Fibroblast of villous mesenchyme (primary cell): ENCODE measurements at regions not wholly inside any gene's neighbourhood (a gene's known extent, or its start where the extent isn't known, plus 50 kb on each side); places are given as distances from the start of the nearest gene placed in this dataset.

Experiments
- DNase-seq: peaks from one replicate; pipeline ENCODE4 v3.0.0-alpha.2; 2010; ENCODE audit warnings: low read depth
- H3K4me3 ChIP-seq: 2 replicates; pipeline ENCODE4 v1.5.1; 2011; ENCODE audit warnings: low read depth, mild to moderate bottlenecking, low read length
- CTCF ChIP-seq: IDR thresholded peaks from 2 replicates; pipeline ENCODE4 v1.5.1; 2012; ENCODE audit warnings: low read depth, mild to moderate bottlenecking, low read length; ENCODE audit not compliant: insufficient read depth

- no peak for DNase-seq
- no peak for TF ChIP-seq CTCF
- no peak overlapping the region for H3K4me3 ChIP-seq
Measured at GRCh38 chr14:89033756-89034155, 209.3 kb downstream of the TTC8 start.

- TF ChIP-seq CTCF = no peak
- no peak overlapping the region for H3K4me3 ChIP-seq
- no peak for DNase-seq
Measured at GRCh38 chr14:89036371-89036770, 211.9 kb downstream of the TTC8 start.

GRCh38 chr14:89037065-89037464 is 212.6 kb downstream of the TTC8 start:
- no peak for DNase-seq
- no peak overlapping the region for H3K4me3 ChIP-seq
- no peak for TF ChIP-seq CTCF

GRCh38 chr14:89040080-89040459 is 215.6 kb downstream of the TTC8 start:
- TF ChIP-seq CTCF = no peak
- no peak overlapping the region for H3K4me3 ChIP-seq

GRCh38 chr14:89040460-89041256 is 216.2 kb downstream of the TTC8 start:
- peak; percentile 99 for TF ChIP-seq CTCF
- DNase-seq = peak; percentile 88
- H3K4me3 ChIP-seq = peak overlapping the region; percentile 55

More at GRCh38 chr14:89040080-89040459, 215.6 kb downstream of the TTC8 start:
- DNase-seq = no peak

GRCh38 chr14:89041257-89041582 is 216.8 kb downstream of the TTC8 start:
- no peak overlapping the region for H3K4me3 ChIP-seq
- DNase-seq = no peak

More at GRCh38 chr14:89041257-89041582, 216.8 kb downstream of the TTC8 start:
- no peak for TF ChIP-seq CTCF
